CD4-positive, CD25-positive, alpha-beta regulatory T cell (primary cell): ENCODE measurements at regions not wholly inside any gene's neighbourhood (a gene's known extent, or its start where the extent isn't known, plus 50 kb on each side); places are given as distances from the start of the nearest gene placed in this dataset.

Experiments used
- ATAC-seq, 2 donors: fragments of 150-1000 bp; cut with Tn5 transposase; one replicate each; pipeline ENCODE4 v1.10.0; 2021; ENCODE audit warnings: low read depth in 2 of 2, moderate number of reproducible peaks in 2 of 2, moderate library complexity in 1 of 2
- DNase-seq, 3 donors: peaks; one replicate each; pipeline versions ENCODE4 v3.0.0 to v3.0.0-alpha.2; 2012 to 2022; ENCODE audit warnings: mixed read lengths in 1 of 3
- H3K27ac ChIP-seq: one replicate; pipeline ENCODE4 v1.7.0; 2013; ENCODE audit warnings: mild to moderate bottlenecking, low read length; ENCODE audit not compliant: insufficient read depth, poor library complexity, severe bottlenecking
- H3K27me3 ChIP-seq: one replicate; pipeline ENCODE4 v1.7.0; 2013; ENCODE audit warnings: low read length; ENCODE audit not compliant: control insufficient read depth, insufficient read depth
- H3K36me3 ChIP-seq: one replicate; pipeline ENCODE4 v1.7.0; 2013; ENCODE audit warnings: mild to moderate bottlenecking, low read length, moderate library complexity; ENCODE audit not compliant: control insufficient read depth, insufficient read depth
- H3K4me1 ChIP-seq: 2 replicates; pipeline ENCODE4 v1.7.0; 2013; ENCODE audit warnings: mild to moderate bottlenecking, low read length; ENCODE audit not compliant: insufficient read depth, control insufficient read depth, poor library complexity, severe bottlenecking
- H3K4me3 ChIP-seq: one replicate; pipeline ENCODE4 v1.7.0; 2013; ENCODE audit warnings: low read depth, mild to moderate bottlenecking, low read length, moderate library complexity
- H3K9me3 ChIP-seq, 2 experiments: 1 replicate in 1 of 2; 2 replicates in 1 of 2; pipeline ENCODE4 v1.7.0; 2013; ENCODE audit warnings: low read length in 2 of 2, mild to moderate bottlenecking in 1 of 2, moderate library complexity in 1 of 2; ENCODE audit not compliant: control insufficient read depth in 2 of 2
- H3K27ac Mint-ChIP-seq, 3 donors: one replicate each; pipeline ENCODE4 v1.8.0; 2020 to 2022; ENCODE audit warnings: mild to moderate bottlenecking in 3 of 3, mixed read lengths in 3 of 3, moderate library complexity in 2 of 3
- H3K27me3 Mint-ChIP-seq: one replicate; pipeline ENCODE4 v1.8.0; 2022; ENCODE audit warnings: mild to moderate bottlenecking, mixed read lengths
- H3K36me3 Mint-ChIP-seq: one replicate; pipeline ENCODE4 v1.8.0; 2020; ENCODE audit warnings: mixed read lengths
- H3K4me1 Mint-ChIP-seq, 4 donors: one replicate each; pipeline ENCODE4 v1.8.0; 2020 to 2022; ENCODE audit warnings: mixed read lengths in 4 of 4, mild to moderate bottlenecking in 1 of 4
- H3K4me3 Mint-ChIP-seq, 4 donors: one replicate each; pipeline ENCODE4 v1.8.0; 2020 to 2022; ENCODE audit warnings: mild to moderate bottlenecking in 4 of 4, mixed read lengths in 4 of 4, moderate library complexity in 3 of 4
- H3K9me3 Mint-ChIP-seq, 7 donors: one replicate each; pipeline ENCODE4 v1.8.0; 2020 to 2022; ENCODE audit warnings: mixed read lengths in 7 of 7, mild to moderate bottlenecking in 3 of 7, moderate library complexity in 2 of 7

- no peak for DNase-seq
- no peaks in the 10 kb centered on the region for H3K36me3 ChIP-seq
- no peaks in the 10 kb centered on the region for H3K36me3 Mint-ChIP-seq
- H3K4me3 Mint-ChIP-seq = no peak overlapping the region
- no peaks in the 10 kb centered on the region for H3K27me3 ChIP-seq
- H3K27ac Mint-ChIP-seq = no peak overlapping the region
- H3K4me1 Mint-ChIP-seq = no peaks in the 10 kb centered on the region
- no peaks in the 10 kb centered on the region for H3K4me1 ChIP-seq
- no peak overlapping the region for H3K4me3 ChIP-seq
- peaks cover 0 to 4% (median 0%) of the 10 kb centered on the region in 7 donors for H3K9me3 Mint-ChIP-seq
- H3K9me3 ChIP-seq = no peaks in the 10 kb centered on the region
- ATAC-seq = no peak
- H3K27me3 Mint-ChIP-seq = no peaks in the 10 kb centered on the region
- no peak overlapping the region for H3K27ac ChIP-seq
Observed at GRCh38 chr7:116083796-116084195, 53.2 kb upstream of the TFEC start.

- Histone ChIP-seq H3K4me3 (no peak overlapping the region), H3K4me1 (no peaks in the 10 kb centered on the region), H3K36me3 (no peaks in the 10 kb centered on the region), H3K27me3 (no peaks in the 10 kb centered on the region), H3K9me3 (no peaks in the 10 kb centered on the region), H3K27ac (no peak overlapping the region)
- Mint-ChIP-seq H3K9me3 (peaks cover 0 to 4% (median 0%) of the 10 kb centered on the region in 7 donors), H3K4me3 (no peak overlapping the region), H3K36me3 (no peaks in the 10 kb centered on the region), H3K27me3 (no peaks in the 10 kb centered on the region), H3K4me1 (no peaks in the 10 kb centered on the region), H3K27ac (no peak overlapping the region)
- DNase-seq (no peak), ATAC-seq (no peak)
Observed at GRCh38 chr7:116086547-116087045, 56.0 kb upstream of the TFEC start.

- Histone ChIP-seq H3K27ac (no peak overlapping the region), H3K27me3 (no peaks in the 10 kb centered on the region), H3K9me3 (no peaks in the 10 kb centered on the region), H3K4me1 (no peaks in the 10 kb centered on the region), H3K4me3 (no peak overlapping the region), H3K36me3 (no peaks in the 10 kb centered on the region)
- Mint-ChIP-seq H3K36me3 (no peaks in the 10 kb centered on the region), H3K27me3 (no peaks in the 10 kb centered on the region), H3K27ac (no peak overlapping the region), H3K4me1 (no peaks in the 10 kb centered on the region), H3K9me3 (peaks cover 0 to 4% (median 0%) of the 10 kb centered on the region in 7 donors), H3K4me3 (no peak overlapping the region)
- ATAC-seq (no peak), DNase-seq (no peak)
Observed at GRCh38 chr7:116087291-116087690, 56.7 kb upstream of the TFEC start.

- H3K4me1 ChIP-seq = no peaks in the 10 kb centered on the region
- Mint-ChIP-seq H3K36me3 (no peaks in the 10 kb centered on the region), H3K4me3 (no peak overlapping the region), H3K4me1 (no peaks in the 10 kb centered on the region), H3K27me3 (no peaks in the 10 kb centered on the region), H3K27ac (no peak overlapping the region), H3K9me3 (peaks cover 0 to 4% (median 0%) of the 10 kb centered on the region in 7 donors)
- no peaks in the 10 kb centered on the region for H3K36me3 ChIP-seq
- no peaks in the 10 kb centered on the region for H3K27me3 ChIP-seq
- no peaks in the 10 kb centered on the region for H3K9me3 ChIP-seq
- no peak for DNase-seq
- H3K4me3 ChIP-seq = no peak overlapping the region
- ATAC-seq = no peak
- H3K27ac ChIP-seq = no peak overlapping the region
Observed at GRCh38 chr7:116087984-116088383, 57.4 kb upstream of the TFEC start.

- Mint-ChIP-seq H3K9me3 (peaks cover 0 to 4% (median 0%) of the 10 kb centered on the region in 7 donors), H3K36me3 (no peaks in the 10 kb centered on the region), H3K27ac (no peak overlapping the region), H3K4me3 (no peak overlapping the region), H3K27me3 (peaks cover 7% of the 10 kb centered on the region), H3K4me1 (no peaks in the 10 kb centered on the region)
- Histone ChIP-seq H3K4me3 (no peak overlapping the region), H3K36me3 (no peaks in the 10 kb centered on the region), H3K4me1 (no peaks in the 10 kb centered on the region), H3K9me3 (no peaks in the 10 kb centered on the region), H3K27ac (no peak overlapping the region), H3K27me3 (no peaks in the 10 kb centered on the region)
- ATAC-seq (no peak), DNase-seq (no peak)
Observed at GRCh38 chr7:116089293-116089692, 58.7 kb upstream of the TFEC start.

GRCh38 chr7:116093516-116094301 lies 63.1 kb upstream of the TFEC start:
- H3K9me3 ChIP-seq = no peaks in the 10 kb centered on the region
- DNase-seq = no peak
- Mint-ChIP-seq H3K27me3 (peaks cover 7% of the 10 kb centered on the region), H3K27ac (no peak overlapping the region), H3K9me3 (peaks cover 0 to 4% (median 0%) of the 10 kb centered on the region in 7 donors), H3K4me3 (no peak overlapping the region), H3K4me1 (no peaks in the 10 kb centered on the region), H3K36me3 (no peaks in the 10 kb centered on the region)
- H3K36me3 ChIP-seq = no peaks in the 10 kb centered on the region
- no peaks in the 10 kb centered on the region for H3K27me3 ChIP-seq
- ATAC-seq = no peak
- no peaks in the 10 kb centered on the region for H3K4me1 ChIP-seq
- no peak overlapping the region for H3K27ac ChIP-seq
- no peak overlapping the region for H3K4me3 ChIP-seq

GRCh38 chr7:116095396-116095795 lies 64.8 kb upstream of the TFEC start:
- no peaks in the 10 kb centered on the region for H3K9me3 ChIP-seq
- no peaks in the 10 kb centered on the region for H3K27me3 ChIP-seq
- no peak overlapping the region for H3K27ac Mint-ChIP-seq
- H3K4me3 Mint-ChIP-seq = no peak overlapping the region
- H3K4me3 ChIP-seq = no peak overlapping the region
- DNase-seq = no peak
- peaks cover 7% of the 10 kb centered on the region for H3K27me3 Mint-ChIP-seq
- no peaks in the 10 kb centered on the region for H3K36me3 ChIP-seq
- H3K4me1 ChIP-seq = no peaks in the 10 kb centered on the region
- peaks cover 0 to 4% (median 0%) of the 10 kb centered on the region in 7 donors for H3K9me3 Mint-ChIP-seq
- no peaks in the 10 kb centered on the region for H3K4me1 Mint-ChIP-seq
- no peaks in the 10 kb centered on the region for H3K36me3 Mint-ChIP-seq
- H3K27ac ChIP-seq = no peak overlapping the region
- no peak for ATAC-seq
